Activated CD4-positive, alpha-beta T cell treated with anti-CD3 and anti-CD28 coated beads, Interleukin-10, Interleukin-2, amounts not matched to agents 100 ng/mL and 50 ng/mL, durations not matched to agents 16 hours and 8 hours (primary cell): ENCODE measurements at regions not wholly inside any gene's neighbourhood (a gene's known extent, or its start where the extent isn't known, plus 50 kb on each side); places are given as distances from the start of the nearest gene placed in this dataset.

Source experiments
- DNase-seq: peaks from one replicate; pipeline ENCODE4 v3.0.0-alpha.2; 2020

GRCh38 chr4:23235628-23236390, 543.1 kb downstream of the GBA3 start:
- no peak for DNase-seq

DNA sequence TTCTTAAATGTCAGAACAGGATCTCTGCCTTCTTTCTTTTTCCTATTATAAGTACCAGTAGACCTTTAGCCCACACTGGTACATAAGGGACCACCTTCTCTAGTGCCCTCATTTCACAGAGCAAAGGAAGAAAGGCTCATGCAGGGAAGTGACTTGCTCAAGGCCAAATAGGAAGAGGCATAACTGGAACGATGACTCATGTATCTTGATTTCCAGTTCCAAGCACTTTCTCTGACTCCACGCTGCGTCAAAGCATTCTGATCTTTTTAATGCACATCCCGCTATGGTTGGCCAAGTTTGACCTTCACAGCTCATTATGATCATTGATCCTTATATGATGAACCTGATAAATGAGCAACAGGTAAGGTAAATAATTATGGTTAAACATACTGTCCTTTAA, 542.0 kb downstream of the GBA3 start:
- no peak for DNase-seq

DNA sequence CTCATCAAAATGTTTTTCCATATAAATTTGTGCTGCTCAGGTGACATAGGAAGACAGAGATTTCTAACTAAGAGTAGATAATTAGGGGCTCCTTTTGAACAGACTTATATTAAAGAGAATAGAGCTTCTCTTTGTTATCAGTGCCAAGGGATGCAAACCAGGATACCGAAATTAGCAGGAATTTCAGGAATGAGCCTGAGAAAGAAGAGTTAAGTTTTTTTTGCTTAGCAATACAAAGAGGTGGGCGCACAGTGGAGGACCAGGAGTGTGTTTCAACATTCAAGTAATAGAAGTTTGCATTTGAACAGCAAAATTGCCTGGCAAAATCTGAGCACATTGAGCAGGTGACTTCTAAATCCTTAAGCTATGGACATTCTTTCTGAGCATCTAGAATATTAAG, 541.3 kb downstream of the GBA3 start:
- DNase-seq: no peak

GRCh38 chr4:23233596-23233995, 540.9 kb downstream of the GBA3 start:
- no peak for DNase-seq

DNA sequence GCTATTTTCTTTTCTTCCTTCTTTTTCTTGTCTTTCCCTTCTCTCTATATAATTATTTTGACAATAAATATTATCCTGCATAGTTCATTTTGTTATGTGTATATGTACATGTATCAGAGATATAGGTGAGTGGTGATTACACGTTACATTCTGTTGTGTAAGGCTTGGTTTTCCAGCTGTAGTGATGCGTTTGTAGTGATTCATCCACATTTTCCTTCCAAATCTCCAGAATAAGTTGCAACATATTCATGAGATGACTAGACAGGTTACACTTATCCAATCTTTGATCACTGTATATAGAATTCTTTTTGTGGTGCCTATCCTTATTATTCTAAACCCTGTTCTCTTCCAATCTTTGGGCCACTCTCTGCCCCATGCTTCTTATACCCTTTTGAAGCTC, 540.2 kb downstream of the GBA3 start:
- no peak for DNase-seq

DNA sequence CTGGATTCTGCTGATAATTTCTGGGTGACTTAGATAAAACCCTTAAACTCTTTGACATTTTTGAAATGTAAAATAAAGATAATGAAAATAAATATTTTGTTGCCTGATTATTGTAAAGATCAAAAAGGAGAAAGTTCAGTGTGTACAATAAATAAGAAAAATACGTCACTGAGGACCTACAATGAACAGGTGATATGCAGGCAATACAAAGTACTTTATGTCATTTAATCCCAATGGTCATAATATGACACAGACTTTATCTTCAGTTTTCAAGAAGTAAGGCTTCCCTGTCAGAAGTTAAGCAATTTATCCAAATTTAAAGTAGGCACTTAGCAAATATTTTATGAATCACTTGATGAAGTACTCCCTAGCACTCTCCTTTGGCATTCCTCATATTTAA, 532.8 kb downstream of the GBA3 start:
- no peak for DNase-seq

DNA sequence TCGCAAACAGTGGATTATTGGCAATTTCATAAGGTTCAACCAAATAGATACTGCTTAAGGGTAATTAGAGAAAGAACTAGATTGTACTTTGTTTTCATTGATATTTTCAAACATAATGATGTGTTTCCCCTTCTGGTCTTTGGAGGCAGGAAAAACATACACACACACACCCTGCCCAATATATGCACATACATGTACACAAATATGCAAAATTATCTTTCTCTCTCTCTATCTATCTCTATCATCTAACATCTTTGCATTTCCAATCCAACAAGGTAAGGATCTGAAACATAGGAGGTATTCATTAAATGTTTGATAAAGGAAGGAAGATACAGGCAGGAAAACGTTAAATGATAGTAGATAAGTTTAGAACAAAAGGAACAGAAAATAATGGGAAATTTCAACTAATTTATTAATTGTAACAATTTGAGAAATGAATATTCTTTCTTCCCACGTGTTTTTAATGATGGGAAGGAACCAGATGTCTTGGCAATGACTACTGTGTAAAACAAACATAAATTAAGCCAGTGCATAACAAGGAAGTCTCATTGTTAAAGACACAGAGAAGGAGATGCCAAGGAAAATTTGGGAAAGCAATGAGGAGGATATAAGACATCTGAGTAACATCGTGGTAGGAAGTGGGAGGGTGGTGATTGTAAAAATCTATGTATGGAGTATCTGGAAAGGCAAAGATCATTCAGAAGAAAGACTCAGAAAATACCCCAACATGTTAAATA, 532.1 kb downstream of the GBA3 start:
- DNase-seq: no peak

DNA sequence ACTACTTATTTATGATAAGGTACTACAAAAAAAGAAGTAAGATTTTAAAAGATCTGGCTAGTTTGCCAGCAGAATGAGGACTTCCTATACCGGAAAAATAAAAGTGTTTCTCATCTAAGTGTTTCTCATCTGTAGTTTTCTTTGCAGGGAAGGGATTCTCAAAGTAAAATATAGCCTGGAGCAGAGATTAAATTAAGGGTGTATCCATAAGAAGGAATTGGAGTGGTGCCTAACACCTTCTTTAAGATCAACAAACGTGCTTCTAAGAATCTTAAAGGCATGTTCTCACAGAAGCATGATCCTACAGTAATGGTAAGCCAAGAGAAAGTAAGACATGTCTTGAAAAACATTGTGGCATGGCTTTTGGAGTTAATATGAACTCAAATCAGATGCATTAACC, 528.2 kb downstream of the GBA3 start:
- no peak for DNase-seq

DNA sequence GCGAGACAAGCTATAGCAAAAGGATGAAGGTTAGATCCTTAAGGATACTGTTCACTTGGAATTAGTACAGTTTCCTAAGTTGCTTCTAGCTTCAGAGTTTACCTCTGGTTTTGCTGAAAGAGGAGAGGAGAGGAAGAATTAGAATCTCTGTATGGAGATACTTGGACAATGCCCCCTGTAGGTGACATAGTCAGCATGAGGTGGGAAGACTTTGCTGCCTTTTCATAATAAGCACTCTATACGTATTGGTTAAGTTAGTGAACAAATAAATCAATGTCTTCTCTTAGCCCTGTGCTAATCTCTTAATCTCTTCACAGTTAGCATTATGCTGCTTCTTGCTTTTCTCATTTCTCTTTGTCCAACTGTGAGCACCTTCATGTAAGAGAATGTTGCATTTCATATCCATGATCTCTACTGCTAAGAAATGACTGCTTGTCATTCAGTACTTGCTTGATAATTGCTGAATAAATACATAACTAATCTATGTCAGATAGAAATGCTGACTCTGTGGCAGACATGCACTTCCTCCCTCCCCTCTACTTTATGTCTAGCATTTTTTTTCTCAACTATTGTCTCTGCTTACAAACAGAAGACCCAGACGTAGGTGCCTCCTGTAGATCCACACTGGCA, 527.2 kb downstream of the GBA3 start:
- DNase-seq: no peak

DNA sequence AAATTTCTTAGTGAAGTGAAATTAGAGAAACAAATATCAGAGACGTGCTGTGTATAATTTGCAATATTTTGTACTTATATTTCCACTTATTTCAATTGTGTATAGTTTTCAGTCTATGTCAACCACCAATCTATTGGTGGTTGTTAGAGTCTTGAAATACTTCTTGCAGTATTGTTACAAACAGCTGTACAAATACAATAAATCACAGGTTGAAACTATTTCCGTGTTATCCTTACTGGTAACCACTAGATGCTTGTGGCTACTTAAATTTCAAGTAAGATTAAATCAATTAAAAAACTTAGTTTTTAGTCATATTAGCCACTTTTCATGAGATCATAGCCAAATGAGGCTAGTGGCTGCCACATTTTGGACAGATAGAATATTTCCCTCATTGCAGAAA, 520.5 kb downstream of the GBA3 start:
- no peak for DNase-seq

GRCh38 chr4:23212558-23212957, 519.8 kb downstream of the GBA3 start:
- no peak for DNase-seq

DNA sequence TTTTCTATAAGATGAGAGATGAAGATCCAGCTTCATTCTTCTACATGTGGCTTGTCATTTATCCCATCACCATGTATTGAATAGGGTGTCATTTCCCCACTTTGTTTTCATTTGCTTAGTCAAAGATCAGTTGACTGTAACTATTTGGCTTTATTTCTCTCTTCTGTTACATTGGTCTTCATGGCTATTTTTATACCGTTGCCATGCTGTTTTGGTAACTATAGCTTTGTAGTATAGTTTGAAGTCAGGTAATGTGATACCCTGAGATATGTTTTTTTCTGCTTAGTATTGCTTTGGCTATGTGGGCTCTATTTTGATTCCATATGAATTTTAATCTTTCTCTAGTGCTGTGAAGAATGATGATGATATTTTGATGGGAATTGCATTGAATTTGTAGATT, 514.3 kb downstream of the GBA3 start:
- no peak for DNase-seq

- DNase-seq: no peak
Observed at GRCh38 chr4:23202712-23203247, 510.0 kb downstream of the GBA3 start.

DNA sequence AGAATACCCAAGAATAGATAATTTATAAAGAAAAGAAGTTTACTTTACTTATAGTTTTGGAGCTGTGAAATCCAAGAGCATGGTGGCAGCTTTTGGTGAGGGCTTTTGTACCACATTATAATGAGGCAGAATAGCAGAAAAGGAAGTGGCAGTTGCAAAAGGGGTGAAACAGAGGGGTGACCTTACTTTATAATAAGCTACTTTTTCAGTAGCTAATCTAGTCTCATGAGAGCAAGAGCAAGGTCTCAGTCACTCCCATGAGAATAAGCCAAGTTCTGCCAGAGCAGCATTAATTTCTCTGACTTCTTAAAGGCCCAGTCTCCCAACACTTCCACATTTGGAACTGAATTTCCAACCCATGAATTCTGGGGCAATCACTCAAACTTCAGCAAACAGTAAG, 502.0 kb downstream of the GBA3 start:
- DNase-seq: no peak

GRCh38 chr4:23174179-23174578, 481.4 kb downstream of the GBA3 start:
- no peak for DNase-seq

GRCh38 chr4:23171976-23172375, 479.2 kb downstream of the GBA3 start:
- no peak for DNase-seq

GRCh38 chr4:23169608-23170311, 477.0 kb downstream of the GBA3 start:
- DNase-seq: no peak

DNA sequence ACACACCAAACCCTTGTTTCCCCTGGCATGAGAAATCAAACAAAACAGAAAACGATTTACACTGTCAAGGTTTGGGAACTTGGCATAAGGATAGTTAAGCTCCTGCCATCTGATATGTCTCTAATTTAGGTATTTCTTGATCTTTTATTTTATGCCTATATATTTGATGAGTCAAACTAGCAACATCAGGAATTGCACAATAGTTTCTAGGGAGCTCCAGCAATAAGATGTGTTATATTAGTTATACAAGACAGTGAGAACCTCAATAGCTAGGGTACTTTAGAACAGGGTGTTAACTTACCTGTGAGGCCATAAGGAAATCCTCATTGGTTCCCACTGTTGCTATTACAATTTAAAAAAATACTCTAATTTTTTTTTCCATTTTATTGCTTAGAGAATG, 474.2 kb downstream of the GBA3 start:
- no peak for DNase-seq

DNA sequence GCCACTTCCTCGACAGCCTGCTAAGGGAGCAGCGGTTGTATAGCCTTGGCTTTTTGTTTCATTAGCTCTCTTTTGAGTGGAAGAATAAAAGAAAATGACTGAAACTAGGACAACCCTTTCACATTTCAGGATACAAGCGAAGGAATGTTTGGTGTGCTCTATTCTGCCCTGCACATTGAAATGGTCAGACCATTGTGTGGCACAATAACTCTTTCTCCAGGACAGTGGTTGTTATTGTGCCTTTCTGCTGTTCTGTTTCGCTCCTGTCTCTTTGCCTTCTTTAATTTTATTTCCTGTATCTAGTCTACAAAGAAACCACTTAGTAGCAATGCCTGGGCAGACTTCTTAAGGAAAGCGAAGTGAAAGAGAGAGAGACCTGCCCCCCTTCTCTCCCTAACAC, 473.7 kb downstream of the GBA3 start:
- DNase-seq: no peak

GRCh38 chr4:23165669-23166068, 472.9 kb downstream of the GBA3 start:
- DNase-seq: no peak

DNA sequence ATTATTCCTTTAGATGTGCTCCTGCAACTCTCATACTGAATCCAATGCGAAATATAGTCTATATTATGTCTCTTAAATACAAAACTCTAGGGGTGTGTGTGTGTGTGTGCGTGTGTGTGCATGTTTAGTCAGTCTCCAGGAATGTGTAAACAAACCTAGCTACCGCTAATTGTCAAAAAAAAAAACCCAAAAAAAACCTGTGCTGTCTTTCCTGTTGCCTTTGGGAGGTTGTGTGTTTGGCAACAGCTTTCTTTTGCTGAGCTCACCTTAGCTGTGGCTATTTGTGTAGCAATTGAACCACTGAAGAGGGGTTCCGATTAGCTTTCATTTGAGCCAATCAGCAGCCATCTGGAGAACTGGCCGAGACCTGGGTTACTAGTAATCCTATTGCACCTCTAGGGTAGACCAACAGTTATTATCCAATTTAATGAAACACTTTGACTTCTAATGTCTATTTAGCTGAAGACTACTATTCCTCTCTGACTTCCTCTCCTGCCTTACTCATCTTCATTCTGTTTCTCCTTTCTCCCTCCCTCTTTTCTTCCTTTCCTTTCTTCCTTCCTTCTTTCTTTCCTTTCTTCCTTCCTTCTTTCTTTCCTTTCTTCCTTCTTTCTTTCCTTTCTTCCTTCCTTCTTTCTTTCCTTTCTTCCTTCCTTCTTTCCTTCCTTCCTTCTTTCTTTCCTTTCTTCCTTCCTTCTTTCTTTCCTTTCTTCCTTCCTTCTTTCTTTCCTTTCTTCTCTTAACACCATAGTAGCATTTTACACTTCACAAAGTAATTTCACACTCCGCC, 471.1 kb downstream of the GBA3 start:
- no peak for DNase-seq

DNA sequence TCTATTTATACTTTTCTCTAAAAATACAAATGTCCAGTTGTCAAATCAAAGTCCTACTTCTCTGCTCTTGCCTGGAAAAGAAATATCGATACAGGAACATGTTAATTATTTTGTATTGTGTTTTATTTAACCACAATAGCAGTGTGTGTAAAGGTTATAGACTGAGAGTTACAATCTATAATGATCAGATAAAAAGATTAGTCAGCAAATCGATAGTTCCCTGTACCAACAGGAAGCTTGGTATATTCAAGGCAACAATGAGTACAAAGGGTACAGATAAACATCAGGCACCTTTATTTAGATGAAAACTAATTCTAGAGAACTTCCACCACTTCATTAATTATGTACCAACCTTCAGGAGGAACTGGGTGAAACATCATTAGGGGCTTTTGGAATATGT, 469.5 kb downstream of the GBA3 start:
- no peak for DNase-seq
